IPS-18c (cell line): ENCODE measurements at regions not wholly inside any gene's neighbourhood (a gene's known extent, or its start where the extent isn't known, plus 50 kb on each side); places are given as distances from the start of the nearest gene placed in this dataset.

Experiments
- H3K4me3 ChIP-seq: 2 replicates; pipeline ENCODE4 v1.7.0; 2013; ENCODE audit warnings: low read depth, mild to moderate bottlenecking, low read length, moderate library complexity; ENCODE audit not compliant: insufficient read depth
- H3K9me3 ChIP-seq: one replicate; pipeline ENCODE4 v1.6.1; 2013; ENCODE audit warnings: mild to moderate bottlenecking, low read length, moderate library complexity; ENCODE audit not compliant: control insufficient read depth, insufficient read depth

GRCh38 chr14:101018561-101019290 lies 115.2 kb upstream of the RTL1 start:
- H3K4me3 ChIP-seq, result no peak overlapping the region
- peaks cover 3% of the 10 kb centered on the region for H3K9me3 ChIP-seq

GRCh38 chr14:101019541-101019940 lies 116.0 kb upstream of the RTL1 start:
- Histone ChIP-seq H3K9me3 (peaks cover 3% of the 10 kb centered on the region), H3K4me3 (0 out of 2 replicates have a peak overlapping the region, but pooled peaks have one; percentile 3)

- Histone ChIP-seq H3K9me3 (peaks cover 3% of the 10 kb centered on the region), H3K4me3 (0 out of 2 replicates have a peak overlapping the region, but pooled peaks have one; percentile 3)
These were observed 116.6 kb upstream of the RTL1 start for GRCh38 chr14:101019990-101020710.

- peaks cover 3% of the 10 kb centered on the region for H3K9me3 ChIP-seq
- H3K4me3 ChIP-seq, result no peak overlapping the region
These were observed 117.4 kb upstream of the RTL1 start for GRCh38 chr14:101020834-101021370.

- H3K9me3 ChIP-seq, result peaks cover 3% of the 10 kb centered on the region
- no peak overlapping the region for H3K4me3 ChIP-seq
These were observed 118.6 kb upstream of the RTL1 start for GRCh38 chr14:101022121-101022520.

- H3K9me3 ChIP-seq, result peaks cover 3% of the 10 kb centered on the region
- no peak overlapping the region for H3K4me3 ChIP-seq
These were observed 119.5 kb upstream of the RTL1 start for GRCh38 chr14:101022916-101023435.

- H3K9me3 ChIP-seq, result peaks cover 3% of the 10 kb centered on the region
These were observed 121.2 kb upstream of the RTL1 start for GRCh38 chr14:101024686-101025085.

GRCh38 chr14:101025131-101025530 lies 121.6 kb upstream of the RTL1 start:
- Histone ChIP-seq H3K4me3 (no peak overlapping the region), H3K9me3 (peaks cover 3% of the 10 kb centered on the region)

More at GRCh38 chr14:101024686-101025085, 121.2 kb upstream of the RTL1 start:
- H3K4me3 ChIP-seq, result no peak overlapping the region

- no peaks in the 10 kb centered on the region for H3K9me3 ChIP-seq
- no peak overlapping the region for H3K4me3 ChIP-seq
These were observed 122.2 kb upstream of the RTL1 start for GRCh38 chr14:101025696-101026095.

- Histone ChIP-seq H3K9me3 (no peaks in the 10 kb centered on the region), H3K4me3 (no peak overlapping the region)
These were observed 122.8 kb upstream of the RTL1 start for GRCh38 chr14:101026341-101026740.

- Histone ChIP-seq H3K9me3 (no peaks in the 10 kb centered on the region), H3K4me3 (no peak overlapping the region)
These were observed 123.8 kb upstream of the RTL1 start for GRCh38 chr14:101027291-101027690.

- Histone ChIP-seq H3K9me3 (no peaks in the 10 kb centered on the region), H3K4me3 (no peak overlapping the region)
These were observed 124.4 kb upstream of the RTL1 start for GRCh38 chr14:101027966-101028365.

- H3K9me3 ChIP-seq, result no peaks in the 10 kb centered on the region
- no peak overlapping the region for H3K4me3 ChIP-seq
These were observed 125.6 kb upstream of the RTL1 start for GRCh38 chr14:101028971-101029667.

GRCh38 chr14:101029668-101030290 lies 126.3 kb upstream of the RTL1 start:
- Histone ChIP-seq H3K4me3 (no peak overlapping the region), H3K9me3 (no peaks in the 10 kb centered on the region)

- H3K4me3 ChIP-seq, result no peak overlapping the region
- H3K9me3 ChIP-seq, result no peaks in the 10 kb centered on the region
These were observed 127.1 kb upstream of the RTL1 start for GRCh38 chr14:101030586-101030985.

- Histone ChIP-seq H3K4me3 (no peak overlapping the region), H3K9me3 (no peaks in the 10 kb centered on the region)
These were observed 127.7 kb upstream of the RTL1 start for GRCh38 chr14:101031186-101031585.

GRCh38 chr14:101031721-101032120 lies 128.2 kb upstream of the RTL1 start:
- Histone ChIP-seq H3K4me3 (no peak overlapping the region), H3K9me3 (no peaks in the 10 kb centered on the region)
